Fibroblast of skin of scalp (primary cell): ENCODE measurements at regions not wholly inside any gene's neighbourhood (a gene's known extent, or its start where the extent isn't known, plus 50 kb on each side); places are given as distances from the start of the nearest gene placed in this dataset.

Experiments
- DNase-seq: peaks from one replicate; pipeline ENCODE4 v3.0.0-alpha.2; 2013

DNA sequence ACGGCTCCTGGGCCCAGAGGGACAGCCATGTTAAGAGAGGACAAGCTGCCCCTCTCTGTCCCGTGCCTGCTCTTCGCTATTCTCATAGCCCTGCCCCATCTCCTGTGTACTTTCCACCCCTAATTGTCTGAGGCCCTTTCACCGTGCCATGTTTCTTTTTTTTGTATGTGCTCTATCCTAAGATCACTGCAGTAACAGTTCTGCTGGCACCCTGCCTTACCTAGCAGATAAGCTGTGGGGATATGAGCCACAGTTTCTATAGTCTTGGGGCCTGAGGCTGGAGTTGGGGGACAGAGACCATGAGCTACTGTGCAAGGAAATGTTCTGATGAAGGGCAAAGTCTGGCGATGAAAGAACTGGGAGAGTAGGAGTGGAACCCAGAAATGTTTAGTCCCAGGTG lies 269.5 kb upstream of the CITED2 start:
- no peak for DNase-seq

- no peak for DNase-seq
Measured at GRCh38 chr6:139642346-139642745, 267.9 kb upstream of the CITED2 start.

GRCh38 chr6:139641376-139641775 lies 266.9 kb upstream of the CITED2 start:
- no peak for DNase-seq

GRCh38 chr6:139640921-139641320 lies 266.5 kb upstream of the CITED2 start:
- no peak for DNase-seq

DNA sequence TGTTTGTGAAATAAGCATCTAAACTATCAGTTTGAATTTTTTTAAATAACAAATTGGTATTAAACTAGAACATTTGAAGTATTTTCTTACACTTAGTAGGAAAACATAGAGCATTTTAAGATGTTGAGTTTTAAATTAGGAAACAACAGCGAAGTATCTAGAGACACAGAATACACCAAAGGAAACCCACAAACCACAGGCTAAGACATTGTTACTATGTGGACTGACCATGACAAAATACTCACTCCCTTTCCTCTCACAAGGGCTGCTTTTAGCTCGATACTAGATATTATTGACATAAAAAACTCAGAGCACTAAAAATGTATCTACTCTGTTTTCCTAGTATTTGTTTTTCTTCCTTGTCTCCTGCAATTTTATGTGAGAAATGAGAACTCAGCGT lies 266.0 kb upstream of the CITED2 start:
- peak; percentile 38 for DNase-seq

GRCh38 chr6:139639507-139639906 lies 265.1 kb upstream of the CITED2 start:
- no peak for DNase-seq

DNA sequence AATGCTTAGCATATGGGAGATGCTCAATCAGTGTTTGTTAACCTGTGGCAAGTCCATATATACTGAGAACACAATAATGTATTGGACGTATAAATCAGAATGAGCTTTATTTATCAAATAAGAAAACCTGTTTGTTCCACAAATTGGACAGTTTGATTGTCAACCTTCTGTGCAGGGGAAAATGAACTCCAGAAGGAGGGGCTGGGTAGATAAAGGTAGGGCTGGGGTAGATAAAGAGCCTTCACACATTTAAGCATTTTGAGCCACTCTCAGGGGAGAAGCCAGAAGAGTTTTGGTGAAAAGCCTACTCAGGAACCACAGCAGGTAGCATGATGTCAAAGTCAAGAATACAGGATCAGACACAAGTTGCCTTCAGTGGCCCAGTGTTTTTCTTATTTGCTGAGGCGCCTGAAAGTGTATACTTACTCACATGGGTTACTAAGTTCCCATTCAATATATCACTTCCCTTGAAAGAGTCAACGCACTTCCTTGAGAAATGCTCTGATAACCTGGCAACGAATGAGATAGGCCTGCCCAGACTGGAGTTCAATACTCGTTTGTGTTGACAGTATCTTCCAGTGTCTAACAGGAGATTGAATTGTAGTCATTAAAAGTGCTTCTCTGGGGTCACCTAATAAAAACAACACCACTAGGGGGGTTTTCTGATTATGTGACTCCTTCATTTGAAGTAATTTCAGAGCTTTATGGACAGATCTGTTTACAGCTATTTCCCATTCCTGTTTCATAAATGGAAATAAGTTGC lies 263.9 kb upstream of the CITED2 start:
- DNase-seq = no peak

- no peak for DNase-seq
Measured at GRCh38 chr6:139637766-139638165, 263.3 kb upstream of the CITED2 start.

DNA sequence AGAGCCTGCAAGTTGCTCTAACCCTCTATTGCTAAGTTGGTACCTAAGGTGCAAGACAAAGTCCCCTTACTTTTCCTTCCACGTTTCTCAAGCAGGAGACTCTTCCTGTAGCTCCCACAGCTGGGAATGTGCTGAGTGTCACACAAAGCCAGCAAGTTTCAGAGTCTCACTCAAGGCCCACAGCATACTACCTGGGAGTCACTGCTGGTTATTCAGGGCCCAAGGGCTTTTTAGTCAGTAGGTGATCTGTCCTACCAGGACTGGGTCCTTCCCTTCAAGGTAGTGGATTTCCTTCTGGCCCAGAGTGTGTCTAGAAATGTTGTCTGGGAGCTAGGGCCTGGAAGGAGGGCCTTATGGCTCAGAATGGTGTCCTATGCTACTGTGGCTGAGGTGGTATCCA lies 261.9 kb upstream of the CITED2 start:
- DNase-seq = no peak

- no peak for DNase-seq
Measured at GRCh38 chr6:139635401-139636130, 261.1 kb upstream of the CITED2 start.

GRCh38 chr6:139632840-139633239 lies 258.4 kb upstream of the CITED2 start:
- DNase-seq = no peak

DNA sequence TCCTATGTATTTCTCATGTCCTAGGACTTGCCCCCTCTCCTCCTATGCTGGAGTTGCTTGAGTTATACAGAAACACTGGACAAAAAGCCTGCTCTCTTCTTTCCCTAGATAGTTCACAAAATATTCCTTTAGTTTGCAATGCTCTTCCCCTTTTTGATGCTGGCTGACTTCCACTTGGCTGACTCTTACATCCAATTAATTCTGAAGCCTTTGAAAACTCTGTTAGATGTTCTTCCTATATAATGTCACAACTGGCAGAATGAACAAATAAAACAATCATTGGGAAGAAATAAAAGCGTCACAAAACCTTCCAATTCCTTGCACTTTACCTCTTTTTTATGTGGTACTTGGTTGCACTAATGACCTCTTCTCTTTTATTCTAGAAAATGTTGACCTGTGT lies 253.8 kb upstream of the CITED2 start:
- no peak for DNase-seq

- DNase-seq = no peak
Measured at GRCh38 chr6:139627091-139627490, 252.6 kb upstream of the CITED2 start.

- no peak for DNase-seq
Measured at GRCh38 chr6:139625998-139626975, 251.8 kb upstream of the CITED2 start.

- no peak for DNase-seq
Measured at GRCh38 chr6:139625081-139625939, 250.9 kb upstream of the CITED2 start.

GRCh38 chr6:139623372-139623771 lies 248.9 kb upstream of the CITED2 start:
- no peak for DNase-seq

- no peak for DNase-seq
Measured at GRCh38 chr6:139613496-139613895, 239.0 kb upstream of the CITED2 start.

DNA sequence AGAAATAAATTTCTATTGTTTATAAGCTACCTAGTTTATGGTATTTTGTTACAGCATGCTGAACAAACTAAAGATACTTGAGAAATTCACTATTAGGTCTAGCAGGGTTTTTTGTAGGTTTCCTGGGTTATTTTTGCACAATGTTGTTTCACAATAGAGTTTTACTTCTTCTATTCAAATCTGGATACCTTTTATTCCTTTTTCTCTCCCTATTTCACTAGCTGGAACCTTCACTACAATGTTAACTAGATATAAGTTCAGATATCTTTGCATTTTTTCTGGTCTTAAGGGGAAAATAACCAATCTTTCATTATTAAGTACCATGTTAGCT lies 237.7 kb upstream of the CITED2 start:
- no peak for DNase-seq

DNA sequence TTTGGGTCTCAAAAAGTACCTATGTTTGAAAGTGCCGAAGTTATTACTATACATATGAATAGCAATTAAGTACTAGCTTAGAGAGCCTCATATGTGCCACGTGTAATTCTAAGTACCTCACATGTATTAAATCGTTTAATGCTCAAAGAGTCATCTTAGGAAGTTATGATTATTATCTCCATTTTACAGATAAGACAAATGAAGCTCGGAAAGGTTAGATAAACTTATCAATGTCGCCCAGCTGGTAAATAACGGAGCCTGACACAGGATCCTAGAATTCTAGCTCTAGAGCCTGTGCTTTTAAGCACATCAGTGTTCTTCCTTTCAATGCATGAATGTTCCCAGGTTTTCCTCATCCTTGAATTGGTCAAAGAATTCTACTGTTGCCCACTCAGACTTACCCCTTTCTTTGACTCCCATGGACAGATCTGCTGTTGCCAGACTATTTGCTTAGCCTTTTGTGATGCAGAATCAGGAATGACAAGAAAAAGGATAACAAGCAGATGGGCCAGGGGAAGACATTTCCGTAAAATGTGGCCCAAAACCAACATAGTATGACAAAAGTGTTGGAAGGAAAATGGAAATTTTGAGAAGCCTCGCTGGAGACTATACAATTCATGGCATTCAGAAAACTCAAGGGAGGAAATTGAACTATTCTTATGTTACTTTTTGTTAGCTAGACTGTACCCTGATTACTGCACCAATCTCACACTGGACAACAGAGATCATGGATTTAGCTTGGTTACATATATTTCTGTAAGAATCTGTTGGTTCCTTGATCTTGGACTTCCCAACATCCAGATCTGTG lies 237.1 kb upstream of the CITED2 start:
- DNase-seq = no peak

- DNase-seq = peak; percentile 76
Measured at GRCh38 chr6:139608466-139609261, 234.2 kb upstream of the CITED2 start.
